ENCODE measurements at regions not wholly inside any gene's neighbourhood (a gene's known extent, or its start where the extent isn't known, plus 50 kb on each side); places are given as distances from the start of the nearest gene placed in this dataset.
A peak's percentile ranks its signal among the peaks of the same experiment; 100 is the strongest.

GRCh38 chr3:13717222-13717895 lies 162.5 kb downstream of the WNT7A start (continued):
- no peak for TF ChIP-seq USF1 (IDR thresholded peaks at IDR 0.05; ENCODE audit: borderline replicate concordance, low read depth)

- H2AFZ ChIP-seq (ENCODE audit: low read depth): no peak overlapping the region
- peak; percentile 8 for DNase-seq
- CTCF ChIA-PET: no interaction called here
Measured at GRCh38 chr3:13716540-13717221, 163.2 kb downstream of the WNT7A start.

GRCh38 chr3:13715961-13716360 lies 163.9 kb downstream of the WNT7A start:
- H3K4me2 ChIP-seq: no peak overlapping the region
- H3K9me3 ChIP-seq: no peaks in the 10 kb centered on the region
- CTCF ChIA-PET: no interaction called here
- POLR2A ChIA-PET: no interaction called here
- H3K4me3 ChIP-seq (ENCODE audit: low read depth in 2 of 2, low read length in 1 of 2): no peak overlapping the region
- no peaks in the 10 kb centered on the region for H3K79me2 ChIP-seq (ENCODE audit: insufficient read depth)
- no peaks in the 10 kb centered on the region for H4K20me1 ChIP-seq (ENCODE audit: insufficient read depth)
- no peak overlapping the region for H3K27ac ChIP-seq (ENCODE audit: low read depth in 2 of 2, low read length in 1 of 2)
- DNase-seq: peak; percentile 3
- no peak overlapping the region for H3K9ac ChIP-seq
- H2AFZ ChIP-seq (ENCODE audit: low read depth): no peak overlapping the region
- no peaks in the 10 kb centered on the region; a peak in 1 of 4 replicates for H3K4me1 ChIP-seq (ENCODE audit: control insufficient read depth in 1 of 2, insufficient read depth in 2 of 2, low read depth in 1 of 2, low read length in 1 of 2)
- H3K9me2 ChIP-seq: no peaks in the 10 kb centered on the region
- no peaks in the 10 kb centered on the region for H3K27me3 ChIP-seq (ENCODE audit: insufficient read depth)
- 36% methylated on average over 4 of the region's 4 CpGs for whole genome bisulfite sequencing (ENCODE audit: low lambda C conversion rate)
- no peaks in the 10 kb centered on the region for H3K36me3 ChIP-seq (replicated peaks in 1 of 2; ENCODE audit: control insufficient read depth in 1 of 2, insufficient read depth in 2 of 2, low read length in 1 of 2)
- H3F3A ChIP-seq (replicated peaks; ENCODE audit: insufficient read depth): no peaks in the 10 kb centered on the region
- TF ChIP-seq FOXJ3 (CRISPR knock-in tag; IDR thresholded peaks at IDR 0.05) (no peak), RAD21 (IDR thresholded peaks at IDR 0.05; ENCODE audit: low read length) (no peak), YY1 (IDR thresholded peaks at IDR 0.05; ENCODE audit: low read depth) (no peak), MAX (IDR thresholded peaks at IDR 0.05; ENCODE audit: low read depth) (no peak), TEAD4 (IDR thresholded peaks at IDR 0.05; ENCODE audit: borderline replicate concordance, insufficient read depth) (no peak), MEF2A (IDR thresholded peaks at IDR 0.05; ENCODE audit: borderline replicate concordance, low read depth) (no peak), TCF12 (IDR thresholded peaks at IDR 0.05) (no peak), ZBTB33 (IDR thresholded peaks at IDR 0.05; ENCODE audit: borderline replicate concordance, low read depth) (no peak), CHD2 (IDR thresholded peaks at IDR 0.05; ENCODE audit: low read length, partially characterized antibody) (no peak), RFX5 (IDR thresholded peaks at IDR 0.05; ENCODE audit: low read length) (no peak), REST (IDR thresholded peaks at IDR 0.05; ENCODE audit: low read depth, low read length) (no peak), MXI1 (IDR thresholded peaks at IDR 0.05; ENCODE audit: low read depth, low read length) (no peak), SMC3 (IDR thresholded peaks at IDR 0.05; ENCODE audit: low read depth, low read length) (no peak)

More at GRCh38 chr3:13716540-13717221, 163.2 kb downstream of the WNT7A start:
- Histone ChIP-seq H3K27ac (ENCODE audit: low read depth in 2 of 2, low read length in 1 of 2) (no peak overlapping the region), H3K27me3 (ENCODE audit: insufficient read depth) (no peaks in the 10 kb centered on the region), H4K20me1 (ENCODE audit: insufficient read depth) (no peaks in the 10 kb centered on the region), H3F3A (replicated peaks; ENCODE audit: insufficient read depth) (no peaks in the 10 kb centered on the region), H3K9ac (no peak overlapping the region), H3K4me2 (no peak overlapping the region), H3K4me1 (ENCODE audit: control insufficient read depth in 1 of 2, insufficient read depth in 2 of 2, low read depth in 1 of 2, low read length in 1 of 2) (no peaks in the 10 kb centered on the region; a peak in 1 of 4 replicates), H3K36me3 (replicated peaks in 1 of 2; ENCODE audit: control insufficient read depth in 1 of 2, insufficient read depth in 2 of 2, low read length in 1 of 2) (no peaks in the 10 kb centered on the region), H3K4me3 (ENCODE audit: low read depth in 2 of 2, low read length in 1 of 2) (no peak overlapping the region), H3K79me2 (ENCODE audit: insufficient read depth) (no peaks in the 10 kb centered on the region), H3K9me2 (no peaks in the 10 kb centered on the region), H3K9me3 (no peaks in the 10 kb centered on the region; the same call in 1 of the 2 replicates)
- POLR2A ChIA-PET: no interaction called here
- WGBS (ENCODE audit: low lambda C conversion rate): 22% methylated on average over 6 of the region's 7 CpGs
- TF ChIP-seq RAD21 (IDR thresholded peaks at IDR 0.05; ENCODE audit: low read length): no peak
- TF ChIP-seq NRF1 (IDR thresholded peaks at IDR 0.05; ENCODE audit: low read depth, low read length): no peak
- TF ChIP-seq SIN3A (IDR thresholded peaks at IDR 0.05; ENCODE audit: borderline replicate concordance, low read depth, low read length): no peak
- TF ChIP-seq RXRA (IDR thresholded peaks at IDR 0.05; ENCODE audit: borderline replicate concordance, low read depth): no peak
- TF ChIP-seq TCF12 (IDR thresholded peaks at IDR 0.05): no peak
- no peak for TF ChIP-seq EP300 (IDR thresholded peaks at IDR 0.05; ENCODE audit: borderline replicate concordance in 1 of 2, low read depth in 1 of 2, low read length in 1 of 2)
- TF ChIP-seq NFIC (IDR thresholded peaks at IDR 0.05; ENCODE audit: borderline replicate concordance): no peak
- TF ChIP-seq JUND (IDR thresholded peaks at IDR 0.05): no peak
